GM19395 (cell line): ENCODE measurements at regions not wholly inside any gene's neighbourhood (a gene's known extent, or its start where the extent isn't known, plus 50 kb on each side); places are given as distances from the start of the nearest gene placed in this dataset.

ENCODE experiments used
- ATAC-seq: cut with Tn5 transposase; IDR thresholded peaks from one replicate; pipeline ENCODE4 v1.9.1; 2021; ENCODE audit warnings: mild to moderate bottlenecking, moderate library complexity; ENCODE audit not compliant: unreplicated experiment

GRCh38 chr10:131683281-131683861 is 217.4 kb upstream of the PPP2R2D start:
- no peak for ATAC-seq

GRCh38 chr10:131683941-131684340 is 216.9 kb upstream of the PPP2R2D start:
- ATAC-seq: no peak

- ATAC-seq: no peak
These were observed 215.8 kb upstream of the PPP2R2D start for GRCh38 chr10:131685007-131685406.

GRCh38 chr10:131685576-131685975 is 215.2 kb upstream of the PPP2R2D start:
- ATAC-seq: no peak

GRCh38 chr10:131686781-131687420 is 213.9 kb upstream of the PPP2R2D start:
- no peak for ATAC-seq

GRCh38 chr10:131688304-131688703 is 212.5 kb upstream of the PPP2R2D start:
- no peak for ATAC-seq

GRCh38 chr10:131689016-131689415 is 211.8 kb upstream of the PPP2R2D start:
- ATAC-seq: no peak

GRCh38 chr10:131689486-131689885 is 211.3 kb upstream of the PPP2R2D start:
- no peak for ATAC-seq

- ATAC-seq: no peak
These were observed 210.7 kb upstream of the PPP2R2D start for GRCh38 chr10:131689954-131690757.

GRCh38 chr10:131690805-131691239 is 210.0 kb upstream of the PPP2R2D start:
- no peak for ATAC-seq

- ATAC-seq: no peak
These were observed 209.2 kb upstream of the PPP2R2D start for GRCh38 chr10:131691481-131692090.

GRCh38 chr10:131692176-131692575 is 208.6 kb upstream of the PPP2R2D start:
- ATAC-seq: no peak

GRCh38 chr10:131692686-131693334 is 208.0 kb upstream of the PPP2R2D start:
- ATAC-seq: no peak

GRCh38 chr10:131693766-131694165 is 207.0 kb upstream of the PPP2R2D start:
- no peak for ATAC-seq

- ATAC-seq: no peak
These were observed 206.5 kb upstream of the PPP2R2D start for GRCh38 chr10:131694168-131694780.

- no peak for ATAC-seq
These were observed 205.9 kb upstream of the PPP2R2D start for GRCh38 chr10:131694781-131695495.

GRCh38 chr10:131695496-131696165 is 205.2 kb upstream of the PPP2R2D start:
- ATAC-seq: no peak

- no peak for ATAC-seq
These were observed 203.2 kb upstream of the PPP2R2D start for GRCh38 chr10:131697476-131698128.

- no peak for ATAC-seq
These were observed 202.6 kb upstream of the PPP2R2D start for GRCh38 chr10:131698232-131698631.
